ENCODE measurements at regions not wholly inside any gene's neighbourhood (a gene's known extent, or its start where the extent isn't known, plus 50 kb on each side); places are given as distances from the start of the nearest gene placed in this dataset.

- H3K9ac ChIP-seq (ENCODE audit: low read length), result no peak overlapping the region
- no peaks in the 10 kb centered on the region; the same call in 1 of the 2 replicates for H4K20me1 ChIP-seq (ENCODE audit: insufficient read depth)
- no peaks in the 10 kb centered on the region for H3K9me2 ChIP-seq (ENCODE audit: insufficient read depth)
- H2AFZ ChIP-seq (ENCODE audit: low read depth, low read length, poor library complexity, severe bottlenecking), result no peak overlapping the region
- ChIA-PET POLR2A (no interaction called here), CTCF (no interaction called here), RAD21 (ENCODE audit: low non-redundant PET in 1 of 2, low total read pairs in 2 of 2, uncharacterized antibody in 2 of 2, unreplicated experiment in 2 of 2) (no interaction called here)
- intact Hi-C loops (cut with micrococcal nuclease), result no loop called here
- no peaks in the 10 kb centered on the region for H3K9me3 ChIP-seq (ENCODE audit: control insufficient read depth in 1 of 2, insufficient read depth in 1 of 2, low read depth in 1 of 2, low read length in 2 of 2)
- no peaks in the 10 kb centered on the region for H3K27me3 ChIP-seq (ENCODE audit: insufficient read depth, low read length)
- no peak for DNase-seq (ENCODE audit: low read depth, low spot score)
- no peak overlapping the region for H3K27ac ChIP-seq (ENCODE audit: low read depth, low read length)
- no peaks in the 10 kb centered on the region for H3K4me1 ChIP-seq (ENCODE audit: control insufficient read depth in 1 of 2, insufficient read depth in 2 of 2, low read length in 2 of 2)
- BruUV-seq (replicated peaks), result no TSS peak
- no peak for ATAC-seq
- no peak for TF ChIP-seq ZFX (IDR thresholded peaks at IDR 0.05)
- no peak for TF ChIP-seq ZNF274 (IDR thresholded peaks at IDR 0.05; ENCODE audit: low read depth, low read length)
- TF ChIP-seq POLR2AphosphoS5 (IDR thresholded peaks at IDR 0.05; ENCODE audit: low read depth, low read length), result no peak
- TF ChIP-seq TCF7L2 (IDR thresholded peaks at IDR 0.05; ENCODE audit: borderline replicate concordance, extremely low read depth, insufficient read depth, insufficient read length), result no peak
- no peak for TF ChIP-seq POLR2A (IDR thresholded peaks at IDR 0.05; ENCODE audit: borderline replicate concordance, extremely low read depth, insufficient read depth, insufficient read length)
- no peak for TF ChIP-seq SRF (IDR thresholded peaks at IDR 0.05; ENCODE audit: low read depth)
- TF ChIP-seq REST (IDR thresholded peaks at IDR 0.05; ENCODE audit: low read depth), result no peak
- TF ChIP-seq YY1 (IDR thresholded peaks at IDR 0.05; ENCODE audit: extremely low read depth, insufficient replicate concordance, low read depth, low read length), result no peak
- TF ChIP-seq CTCF (IDR thresholded peaks at IDR 0.05 in 2 of 3, conservative IDR thresholded peaks at IDR 0.05 in 1 of 3; ENCODE audit: borderline replicate concordance in 1 of 3, insufficient read depth in 1 of 3, low read depth in 2 of 3, low read length in 2 of 3), result no peak
- no peak for TF ChIP-seq JUND (IDR thresholded peaks at IDR 0.05)
- TF ChIP-seq EZH2 (IDR thresholded peaks at IDR 0.05), result no peak
- no peak for TF ChIP-seq MAX (IDR thresholded peaks at IDR 0.05)
- no peak for TF ChIP-seq EGR1 (IDR thresholded peaks at IDR 0.05; ENCODE audit: low read depth)
- no peak for TF ChIP-seq SP1 (IDR thresholded peaks at IDR 0.05; ENCODE audit: low read depth)
- no peak overlapping the region for H3K4me2 ChIP-seq (ENCODE audit: low read length)
- H3K36me3 ChIP-seq (ENCODE audit: control insufficient read depth in 1 of 2, insufficient read depth in 2 of 2, low read length in 2 of 2), result no peaks in the 10 kb centered on the region
- no peak overlapping the region for H3K4me3 ChIP-seq (replicated peaks in 1 of 2; ENCODE audit: low read depth in 1 of 2, low read length in 2 of 2)
- H3K79me2 ChIP-seq (ENCODE audit: insufficient read depth, low read length), result no peaks in the 10 kb centered on the region
These were observed 243.2 kb upstream of the ARID1B start for GRCh38 chr6:156533872-156534524.
